SU-DHL-6 (cell line): ENCODE measurements at regions not wholly inside any gene's neighbourhood (a gene's known extent, or its start where the extent isn't known, plus 50 kb on each side); places are given as distances from the start of the nearest gene placed in this dataset.

ENCODE experiments used
- H2AFZ ChIP-seq: fragments of 200-600 bp; sonication (generic); 2 replicates; pipeline ENCODE4 v1.6.1; 2014; ENCODE audit warnings: low read depth, mild to moderate bottlenecking, moderate library complexity, mixed read lengths, antibody characterized with exemption, low read length; ENCODE audit not compliant: severe bottlenecking
- H3F3A ChIP-seq: fragments of 200-600 bp; shearing (Covaris generic); 2 replicates; pipeline ENCODE4 v1.6.0; 2016; ENCODE audit warnings: antibody characterized with exemption, mild to moderate bottlenecking; ENCODE audit not compliant: insufficient read depth
- H3K27ac ChIP-seq: fragments of 200-600 bp; sonication (generic); 2 replicates; pipeline ENCODE4 v1.5.1; 2016; ENCODE audit warnings: low read depth, mild to moderate bottlenecking, low read length, moderate library complexity, mixed read lengths
- H3K27me3 ChIP-seq: fragments of 200-600 bp; sonication (generic), shearing (Covaris generic); 2 replicates; pipeline ENCODE4 v1.6.0; 2014; ENCODE audit warnings: mild to moderate bottlenecking, low read length
- H3K36me3 ChIP-seq: fragments of 200-600 bp; sonication (generic); 2 replicates; pipeline ENCODE4 v1.6.1; 2014; ENCODE audit warnings: mild to moderate bottlenecking, low read length, mixed read lengths
- H3K4me2 ChIP-seq: fragments of 300-600, 200-600 bp; shearing (Covaris generic), sonication (generic); 2 replicates; pipeline ENCODE4 v1.6.0; 2014; ENCODE audit warnings: low read length, low read depth, mild to moderate bottlenecking; ENCODE audit not compliant: poor library complexity, severe bottlenecking
- H3K4me3 ChIP-seq: fragments of 200-600 bp; sonication (generic); 2 replicates; pipeline ENCODE4 v1.5.1; 2014; ENCODE audit warnings: antibody characterized with exemption, low read length, mild to moderate bottlenecking, mixed read lengths; ENCODE audit not compliant: insufficient read depth, poor library complexity, severe bottlenecking
- H3K79me2 ChIP-seq: fragments of 200-600 bp; sonication (generic); 2 replicates; pipeline ENCODE4 v1.6.1; 2014; ENCODE audit warnings: mild to moderate bottlenecking, low read length, moderate library complexity; ENCODE audit not compliant: insufficient read depth
- H3K9ac ChIP-seq: fragments of 200-600 bp; sonication (generic); 2 replicates; pipeline ENCODE4 v1.7.0; 2014; ENCODE audit warnings: mild to moderate bottlenecking, low read length
- H3K9me2 ChIP-seq: fragments of 200-600 bp; sonication (generic); replicated peaks from 2 replicates; pipeline ENCODE4 v1.6.1; 2014; ENCODE audit warnings: low read length; ENCODE audit not compliant: insufficient read depth
- H3K9me3 ChIP-seq: fragments of 200-600 bp; sonication (generic); 2 replicates; pipeline ENCODE4 v1.6.1; 2014; ENCODE audit warnings: low read length, mixed read lengths; ENCODE audit not compliant: insufficient read depth
- H4K20me1 ChIP-seq: fragments of 200-600 bp; sonication (generic); 2 replicates; pipeline ENCODE4 v1.6.1; 2014; ENCODE audit warnings: low read depth, mild to moderate bottlenecking, antibody characterized with exemption, low read length, moderate library complexity, mixed read lengths
- CTCF ChIP-seq: fragments of 200-600 bp; sonication (generic); IDR thresholded peaks from one replicate; pipeline ENCODE4 v1.5.1; 2017; ENCODE audit warnings: antibody characterized with exemption, mild to moderate bottlenecking, low read length, moderate library complexity; ENCODE audit not compliant: insufficient read depth, poor library complexity, severe bottlenecking
- EZH2phosphoT487 ChIP-seq: fragments of 200-600 bp; sonication (generic), shearing (Covaris generic); conservative IDR thresholded peaks from 2 replicates; pipeline ENCODE4 v1.6.1; 2018; ENCODE audit warnings: mild to moderate bottlenecking, antibody characterized with exemption, low read length, moderate library complexity, mixed read lengths

GRCh38 chr21:17044696-17045095, 468.1 kb upstream of the CXADR start:
- H3K4me2 ChIP-seq, result no peak overlapping the region
- no peak overlapping the region for H3K4me3 ChIP-seq
- no peaks in the 10 kb centered on the region for H3F3A ChIP-seq
- TF ChIP-seq CTCF, result no peak
- TF ChIP-seq EZH2phosphoT487, result no peak
- H3K9me3 ChIP-seq, result peaks cover 6% of the 10 kb centered on the region; the same call in 1 of the 2 replicates
- no peak overlapping the region for H2AFZ ChIP-seq
- no peaks in the 10 kb centered on the region for H3K9me2 ChIP-seq
- no peak overlapping the region for H3K27ac ChIP-seq
- H3K36me3 ChIP-seq, result no peaks in the 10 kb centered on the region
- H3K27me3 ChIP-seq, result no peaks in the 10 kb centered on the region
- H4K20me1 ChIP-seq, result no peaks in the 10 kb centered on the region
- no peaks in the 10 kb centered on the region for H3K79me2 ChIP-seq
- no peak overlapping the region for H3K9ac ChIP-seq

GRCh38 chr21:17045214-17045853, 467.5 kb upstream of the CXADR start:
- Histone ChIP-seq H3K9me2 (no peaks in the 10 kb centered on the region), H3K9ac (no peak overlapping the region), H3K9me3 (peaks cover 12% of the 10 kb centered on the region; the same call in 1 of the 2 replicates), H3K4me3 (no peak overlapping the region), H3K27me3 (no peaks in the 10 kb centered on the region), H3F3A (no peaks in the 10 kb centered on the region), H2AFZ (no peak overlapping the region), H3K4me2 (no peak overlapping the region), H3K79me2 (no peaks in the 10 kb centered on the region), H3K36me3 (no peaks in the 10 kb centered on the region), H3K27ac (no peak overlapping the region), H4K20me1 (no peaks in the 10 kb centered on the region)
- TF ChIP-seq EZH2phosphoT487, result no peak
- peak; percentile 19 for TF ChIP-seq CTCF

- Histone ChIP-seq H3K4me3 (no peak overlapping the region), H3K9ac (no peak overlapping the region), H3K79me2 (no peaks in the 10 kb centered on the region), H3K9me2 (no peaks in the 10 kb centered on the region), H3K4me2 (no peak overlapping the region), H3K27me3 (no peaks in the 10 kb centered on the region), H3K27ac (no peak overlapping the region), H3K36me3 (no peaks in the 10 kb centered on the region), H2AFZ (no peak overlapping the region), H3K9me3 (peaks cover 12% of the 10 kb centered on the region; the same call in 1 of the 2 replicates), H4K20me1 (no peaks in the 10 kb centered on the region), H3F3A (no peaks in the 10 kb centered on the region)
- TF ChIP-seq CTCF (no peak), EZH2phosphoT487 (no peak)
Observed at GRCh38 chr21:17048974-17049373, 463.9 kb upstream of the CXADR start.

GRCh38 chr21:17050156-17050555, 462.7 kb upstream of the CXADR start:
- Histone ChIP-seq H3K9ac (no peak overlapping the region), H2AFZ (no peak overlapping the region), H3K9me3 (peaks cover 12% of the 10 kb centered on the region; the same call in 1 of the 2 replicates), H3K4me3 (no peak overlapping the region), H3K36me3 (no peaks in the 10 kb centered on the region), H3K27me3 (no peaks in the 10 kb centered on the region), H3K27ac (no peak overlapping the region), H3K9me2 (no peaks in the 10 kb centered on the region), H3K79me2 (no peaks in the 10 kb centered on the region), H3F3A (no peaks in the 10 kb centered on the region), H4K20me1 (no peaks in the 10 kb centered on the region), H3K4me2 (no peak overlapping the region)
- TF ChIP-seq EZH2phosphoT487 (no peak), CTCF (no peak)
